ENCODE measurements at regions not wholly inside any gene's neighbourhood (a gene's known extent, or its start where the extent isn't known, plus 50 kb on each side); places are given as distances from the start of the nearest gene placed in this dataset.

DNA sequence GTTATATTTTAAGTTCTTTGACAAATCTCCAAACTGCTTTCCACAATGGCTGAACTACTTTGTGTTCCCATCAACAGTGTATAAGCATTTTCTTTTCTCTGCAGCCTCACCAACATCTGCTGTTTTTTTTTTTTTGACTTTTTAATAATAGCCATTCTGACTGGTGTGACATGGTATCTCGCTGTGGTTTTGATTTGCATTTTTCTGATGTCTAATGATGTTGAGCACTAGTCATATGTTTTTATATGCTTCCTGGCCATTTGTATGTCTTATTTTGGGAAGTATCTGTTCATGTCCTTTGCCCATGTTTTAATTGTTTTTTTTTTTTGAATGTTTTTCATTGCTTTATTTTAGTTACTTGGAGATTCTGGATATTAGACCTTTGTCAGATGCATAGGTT is 196.6 kb downstream of the PLK2 start:
- Histone ChIP-seq H3K27ac (ENCODE audit: low read length) (no peak overlapping the region), H3K27me3 (ENCODE audit: control insufficient read depth, insufficient read depth, low read length) (no peaks in the 10 kb centered on the region), H3K36me3 (ENCODE audit: control insufficient read depth, insufficient read depth, low read length) (no peaks in the 10 kb centered on the region), H3K9me3 (ENCODE audit: control insufficient read depth, insufficient read depth, low read length) (no peaks in the 10 kb centered on the region), H3K4me3 (ENCODE audit: low read length) (no peak overlapping the region), H3K4me1 (ENCODE audit: control insufficient read depth, insufficient read depth, low read length) (no peaks in the 10 kb centered on the region)
- Mint-ChIP-seq H3K9me3 (peaks cover 0 to 2% of the 10 kb centered on the region in 2 donors), H3K4me1 (no peaks in the 10 kb centered on the region), H3K36me3 (no peaks in the 10 kb centered on the region), H3K27ac (no peak overlapping the region), H3K27me3 (ENCODE audit: low read depth in 2 of 2) (no peaks in the 10 kb centered on the region), H3K4me3 (no peak overlapping the region)
- intact Hi-C loops (cut with micrococcal nuclease): no loop called here
- TF ChIP-seq, protein P1, sequence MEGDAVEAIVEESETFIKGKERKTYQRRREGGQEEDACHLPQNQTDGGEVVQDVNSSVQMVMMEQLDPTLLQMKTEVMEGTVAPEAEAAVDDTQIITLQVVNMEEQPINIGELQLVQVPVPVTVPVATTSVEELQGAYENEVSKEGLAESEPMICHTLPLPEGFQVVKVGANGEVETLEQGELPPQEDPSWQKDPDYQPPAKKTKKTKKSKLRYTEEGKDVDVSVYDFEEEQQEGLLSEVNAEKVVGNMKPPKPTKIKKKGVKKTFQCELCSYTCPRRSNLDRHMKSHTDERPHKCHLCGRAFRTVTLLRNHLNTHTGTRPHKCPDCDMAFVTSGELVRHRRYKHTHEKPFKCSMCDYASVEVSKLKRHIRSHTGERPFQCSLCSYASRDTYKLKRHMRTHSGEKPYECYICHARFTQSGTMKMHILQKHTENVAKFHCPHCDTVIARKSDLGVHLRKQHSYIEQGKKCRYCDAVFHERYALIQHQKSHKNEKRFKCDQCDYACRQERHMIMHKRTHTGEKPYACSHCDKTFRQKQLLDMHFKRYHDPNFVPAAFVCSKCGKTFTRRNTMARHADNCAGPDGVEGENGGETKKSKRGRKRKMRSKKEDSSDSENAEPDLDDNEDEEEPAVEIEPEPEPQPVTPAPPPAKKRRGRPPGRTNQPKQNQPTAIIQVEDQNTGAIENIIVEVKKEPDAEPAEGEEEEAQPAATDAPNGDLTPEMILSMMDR (IDR thresholded peaks at IDR 0.05): no peak
- 80% methylated on average over 1 of the region's 1 CpG for WGBS (ENCODE audit: insufficient coverage)
- no peak for ATAC-seq
- no peak for DNase-seq

DNA sequence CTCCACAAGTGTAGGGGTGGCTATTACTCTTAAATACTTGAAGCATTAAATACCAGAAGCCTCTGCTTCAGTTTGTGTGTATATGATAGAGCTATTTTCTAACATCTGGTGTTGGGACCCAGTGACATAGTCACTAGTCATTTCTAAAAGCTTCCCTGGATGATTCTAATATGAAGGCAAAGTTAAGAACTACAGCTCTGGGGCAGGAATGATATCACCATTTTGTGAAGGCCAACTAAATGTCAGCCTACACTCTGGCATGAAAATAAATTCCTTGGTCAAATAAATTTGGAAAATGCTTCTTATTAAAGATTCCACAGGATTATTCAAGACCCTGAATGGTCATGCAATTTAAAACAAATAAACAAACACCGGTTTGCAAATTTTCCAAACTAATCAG is 197.7 kb downstream of the PLK2 start:
- Histone ChIP-seq H3K27ac (ENCODE audit: low read length) (no peak overlapping the region), H3K27me3 (ENCODE audit: control insufficient read depth, insufficient read depth, low read length) (no peaks in the 10 kb centered on the region), H3K4me1 (ENCODE audit: control insufficient read depth, insufficient read depth, low read length) (no peaks in the 10 kb centered on the region), H3K9me3 (ENCODE audit: control insufficient read depth, insufficient read depth, low read length) (no peaks in the 10 kb centered on the region), H3K36me3 (ENCODE audit: control insufficient read depth, insufficient read depth, low read length) (no peaks in the 10 kb centered on the region), H3K4me3 (ENCODE audit: low read length) (no peak overlapping the region)
- no peaks in the 10 kb centered on the region for H3K4me1 Mint-ChIP-seq
- intact Hi-C loops (cut with micrococcal nuclease): no loop called here
- no peak for ATAC-seq
- 100% methylated on average over 1 of the region's 1 CpG for WGBS (ENCODE audit: insufficient coverage)
- peaks cover 0 to 2% of the 10 kb centered on the region in 2 donors for H3K9me3 Mint-ChIP-seq
- no peak overlapping the region for H3K27ac Mint-ChIP-seq
- no peak overlapping the region for H3K4me3 Mint-ChIP-seq
- TF ChIP-seq, protein P1 (IDR thresholded peaks at IDR 0.05): no peak
- H3K27me3 Mint-ChIP-seq (ENCODE audit: low read depth in 2 of 2): no peaks in the 10 kb centered on the region
- no peaks in the 10 kb centered on the region for H3K36me3 Mint-ChIP-seq
- DNase-seq: no peak

DNA sequence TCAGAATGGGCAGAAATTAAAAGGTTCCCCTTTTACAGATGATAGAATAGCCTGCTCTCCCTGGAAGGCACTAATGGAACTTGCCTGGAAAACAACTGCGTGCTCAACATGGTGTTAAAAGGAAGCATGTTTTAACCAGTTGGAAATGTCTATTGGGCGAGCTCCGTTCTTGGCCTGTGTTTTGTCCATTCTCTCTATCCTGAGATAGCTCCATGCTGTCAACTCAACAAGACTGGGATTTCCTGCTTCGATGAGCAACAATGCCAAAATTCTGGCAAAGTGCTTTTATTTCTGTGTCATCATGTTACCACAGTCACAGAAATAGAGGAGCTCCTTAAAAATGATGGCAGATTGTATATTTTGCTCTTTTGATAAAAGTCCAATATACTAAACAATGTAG is 198.3 kb downstream of the PLK2 start:
- TF ChIP-seq, protein P1 (IDR thresholded peaks at IDR 0.05): no peak
- Histone ChIP-seq H3K27me3 (ENCODE audit: control insufficient read depth, insufficient read depth, low read length) (no peaks in the 10 kb centered on the region), H3K4me3 (ENCODE audit: low read length) (no peak overlapping the region), H3K9me3 (ENCODE audit: control insufficient read depth, insufficient read depth, low read length) (no peaks in the 10 kb centered on the region), H3K4me1 (ENCODE audit: control insufficient read depth, insufficient read depth, low read length) (no peaks in the 10 kb centered on the region), H3K27ac (ENCODE audit: low read length) (no peak overlapping the region), H3K36me3 (ENCODE audit: control insufficient read depth, insufficient read depth, low read length) (no peaks in the 10 kb centered on the region)
- 90% methylated on average over 4 of the region's 4 CpGs for WGBS (ENCODE audit: insufficient coverage)
- intact Hi-C loops (cut with micrococcal nuclease): no loop called here
- H3K27me3 Mint-ChIP-seq (ENCODE audit: low read depth in 2 of 2): no peaks in the 10 kb centered on the region
- ATAC-seq (no peak), DNase-seq (no peak)
- H3K27ac Mint-ChIP-seq: no peak overlapping the region
- no peaks in the 10 kb centered on the region for H3K36me3 Mint-ChIP-seq
- peaks cover 0 to 2% of the 10 kb centered on the region in 2 donors for H3K9me3 Mint-ChIP-seq
- H3K4me3 Mint-ChIP-seq: no peak overlapping the region
- H3K4me1 Mint-ChIP-seq: no peaks in the 10 kb centered on the region

DNA sequence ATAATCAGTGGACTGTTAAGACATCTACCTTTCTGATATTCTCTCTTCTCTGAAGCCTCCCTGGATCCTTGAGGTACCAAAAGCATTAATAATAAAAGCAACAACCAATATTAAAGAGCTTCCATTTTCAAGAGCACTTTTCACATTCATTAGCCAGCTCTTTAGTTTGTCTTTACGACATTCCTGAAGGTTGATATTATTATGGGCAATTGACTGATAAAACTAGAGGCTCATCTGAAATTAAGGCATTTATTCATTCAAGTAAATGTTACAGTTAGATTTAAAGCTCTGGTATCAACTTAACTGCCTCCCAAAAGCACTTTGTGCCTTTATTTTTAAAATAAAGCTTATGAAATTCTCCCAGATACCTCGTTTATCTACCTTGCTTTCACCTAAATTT is 199.6 kb downstream of the PLK2 start:
- no CpG with 5 or more reads among the region's 2 CpGs for WGBS (ENCODE audit: insufficient coverage)
- H3K27me3 Mint-ChIP-seq (ENCODE audit: low read depth in 2 of 2): no peaks in the 10 kb centered on the region
- no peak overlapping the region for H3K27ac ChIP-seq (ENCODE audit: low read length)
- no peaks in the 10 kb centered on the region for H3K4me1 Mint-ChIP-seq
- no peaks in the 10 kb centered on the region for H3K4me1 ChIP-seq (ENCODE audit: control insufficient read depth, insufficient read depth, low read length)
- ATAC-seq (no peak), DNase-seq (no peak)
- no peaks in the 10 kb centered on the region for H3K36me3 ChIP-seq (ENCODE audit: control insufficient read depth, insufficient read depth, low read length)
- TF ChIP-seq, protein P1 (IDR thresholded peaks at IDR 0.05): no peak
- peaks cover 0 to 2% of the 10 kb centered on the region in 2 donors for H3K9me3 Mint-ChIP-seq
- no peak overlapping the region for H3K27ac Mint-ChIP-seq
- H3K4me3 ChIP-seq (ENCODE audit: low read length): no peak overlapping the region
- H3K27me3 ChIP-seq (ENCODE audit: control insufficient read depth, insufficient read depth, low read length): no peaks in the 10 kb centered on the region
- H3K36me3 Mint-ChIP-seq: no peaks in the 10 kb centered on the region
- no peaks in the 10 kb centered on the region for H3K9me3 ChIP-seq (ENCODE audit: control insufficient read depth, insufficient read depth, low read length)
- no peak overlapping the region for H3K4me3 Mint-ChIP-seq
- intact Hi-C loops (cut with micrococcal nuclease): no loop called here
